Panc1 (cell line): ENCODE measurements at regions not wholly inside any gene's neighbourhood (a gene's known extent, or its start where the extent isn't known, plus 50 kb on each side); places are given as distances from the start of the nearest gene placed in this dataset.

Experiments
- POLR2AphosphoS5 ChIP-seq: IDR thresholded peaks from 2 replicates; pipeline ENCODE4 v1.6.1; 2012; ENCODE audit warnings: mild to moderate bottlenecking, low read depth, low read length, moderate library complexity
- TF ChIP-seq, protein P1 (sequence below): fragments of 450-650 bp; IDR thresholded peaks from 2 replicates; pipeline ENCODE4 v1.5.1; 2017; ENCODE audit warnings: mild to moderate bottlenecking

DNA sequence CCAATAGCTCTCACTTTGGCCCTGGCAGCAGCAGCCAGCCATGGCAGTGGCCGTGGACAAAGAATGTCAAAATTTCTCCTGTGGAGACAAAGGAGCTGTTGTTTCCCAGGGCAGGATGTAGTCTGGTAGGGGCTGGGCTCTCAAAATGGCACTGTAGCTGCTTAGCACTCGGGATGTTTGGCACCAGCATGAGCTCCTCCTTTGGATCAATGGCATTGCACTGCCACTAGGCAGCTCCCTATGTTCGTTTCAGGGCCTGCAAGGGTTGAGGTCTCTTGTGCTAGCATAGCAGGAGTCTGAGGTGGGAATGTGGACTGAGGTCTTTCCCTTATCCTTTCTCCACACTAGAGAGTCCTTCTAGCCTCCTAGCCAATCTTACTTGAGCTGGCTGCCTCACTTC, 948.8 kb upstream of the FAM98A start:
- TF ChIP-seq, protein P1, sequence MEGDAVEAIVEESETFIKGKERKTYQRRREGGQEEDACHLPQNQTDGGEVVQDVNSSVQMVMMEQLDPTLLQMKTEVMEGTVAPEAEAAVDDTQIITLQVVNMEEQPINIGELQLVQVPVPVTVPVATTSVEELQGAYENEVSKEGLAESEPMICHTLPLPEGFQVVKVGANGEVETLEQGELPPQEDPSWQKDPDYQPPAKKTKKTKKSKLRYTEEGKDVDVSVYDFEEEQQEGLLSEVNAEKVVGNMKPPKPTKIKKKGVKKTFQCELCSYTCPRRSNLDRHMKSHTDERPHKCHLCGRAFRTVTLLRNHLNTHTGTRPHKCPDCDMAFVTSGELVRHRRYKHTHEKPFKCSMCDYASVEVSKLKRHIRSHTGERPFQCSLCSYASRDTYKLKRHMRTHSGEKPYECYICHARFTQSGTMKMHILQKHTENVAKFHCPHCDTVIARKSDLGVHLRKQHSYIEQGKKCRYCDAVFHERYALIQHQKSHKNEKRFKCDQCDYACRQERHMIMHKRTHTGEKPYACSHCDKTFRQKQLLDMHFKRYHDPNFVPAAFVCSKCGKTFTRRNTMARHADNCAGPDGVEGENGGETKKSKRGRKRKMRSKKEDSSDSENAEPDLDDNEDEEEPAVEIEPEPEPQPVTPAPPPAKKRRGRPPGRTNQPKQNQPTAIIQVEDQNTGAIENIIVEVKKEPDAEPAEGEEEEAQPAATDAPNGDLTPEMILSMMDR = no peak
- TF ChIP-seq POLR2AphosphoS5 = no peak
